Muscle of arm (tissue), 1 donor: ENCODE measurements at regions not wholly inside any gene's neighbourhood (a gene's known extent, or its start where the extent isn't known, plus 50 kb on each side); places are given as distances from the start of the nearest gene placed in this dataset.
A peak's percentile ranks its signal among the peaks of the same experiment; 100 is the strongest.
"Not testable (repeated sequence)": the region's sequence is repeated elsewhere in the genome, so short reads cannot be mapped to it uniquely, and the experiment has no call there.

ENCODE experiments used
- DNase-seq: peaks from one replicate; pipeline ENCODE4 v3.0.0-alpha.2; 2013

- no peak for DNase-seq
These were observed 102.4 kb upstream of the LYZL2 start for GRCh38 chr10:30731963-30732362.

- no peak for DNase-seq
These were observed 100.8 kb upstream of the LYZL2 start for GRCh38 chr10:30730306-30730705.

DNA sequence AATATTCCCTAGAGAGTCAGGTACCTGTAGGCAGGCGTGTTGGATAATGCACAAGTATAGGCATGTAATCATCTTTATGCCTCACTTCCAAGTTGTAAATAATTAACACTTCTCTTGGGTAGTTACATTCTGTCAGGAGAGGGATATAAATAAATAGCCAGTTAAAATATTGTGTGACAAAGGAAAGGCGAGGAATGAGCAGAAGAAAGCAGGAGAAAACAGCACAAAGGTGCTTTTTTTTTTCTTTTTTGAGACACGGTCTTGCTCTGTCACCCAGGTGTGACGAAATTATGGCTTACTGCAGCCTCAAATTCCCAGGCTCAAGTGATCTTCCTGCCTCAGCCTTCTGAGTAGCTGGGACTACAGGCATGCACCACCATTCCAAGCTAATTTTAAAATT is 99.2 kb upstream of the LYZL2 start:
- DNase-seq: no peak

- no peak for DNase-seq
These were observed 98.6 kb upstream of the LYZL2 start for GRCh38 chr10:30728127-30728526.

GRCh38 chr10:30727524-30727923 is 98.0 kb upstream of the LYZL2 start:
- no peak for DNase-seq

GRCh38 chr10:30726783-30727414 is 97.3 kb upstream of the LYZL2 start:
- peak; percentile 90 for DNase-seq

- DNase-seq: no peak
These were observed 96.1 kb upstream of the LYZL2 start for GRCh38 chr10:30725661-30726060.

GRCh38 chr10:30724296-30724695 is 94.7 kb upstream of the LYZL2 start:
- no peak for DNase-seq

DNA sequence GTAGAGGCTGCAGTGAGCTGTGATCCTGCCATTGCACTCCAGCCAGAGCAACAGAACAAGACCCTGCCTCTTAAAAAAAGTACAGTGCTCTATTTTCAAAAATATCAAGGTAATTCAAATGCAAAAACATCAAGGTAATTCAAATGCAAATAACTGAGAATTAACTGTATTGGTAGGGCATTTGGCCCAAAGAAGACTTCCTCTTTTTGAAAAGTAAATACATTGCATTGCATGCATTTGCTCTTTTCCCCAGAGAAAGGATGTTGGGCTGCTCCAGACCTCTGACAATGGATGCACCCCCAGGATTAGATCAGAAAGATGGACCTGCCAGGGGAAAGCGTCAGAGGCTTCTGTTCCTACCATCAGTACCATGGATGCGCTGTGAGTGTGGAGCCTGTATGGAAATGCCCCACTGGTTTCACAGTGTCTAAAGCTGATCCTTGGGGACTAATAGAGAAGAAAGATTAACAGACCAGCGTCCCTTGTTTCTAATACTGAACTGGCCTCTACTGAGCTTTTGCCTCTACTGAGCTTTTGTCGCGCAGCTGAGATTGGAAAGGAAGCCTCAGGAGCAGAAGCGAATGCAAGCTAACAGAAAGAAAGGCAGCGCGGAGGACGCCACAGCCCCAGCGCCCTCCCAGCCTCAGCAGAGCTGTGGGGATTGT is 93.5 kb upstream of the LYZL2 start:
- no peak for DNase-seq

DNA sequence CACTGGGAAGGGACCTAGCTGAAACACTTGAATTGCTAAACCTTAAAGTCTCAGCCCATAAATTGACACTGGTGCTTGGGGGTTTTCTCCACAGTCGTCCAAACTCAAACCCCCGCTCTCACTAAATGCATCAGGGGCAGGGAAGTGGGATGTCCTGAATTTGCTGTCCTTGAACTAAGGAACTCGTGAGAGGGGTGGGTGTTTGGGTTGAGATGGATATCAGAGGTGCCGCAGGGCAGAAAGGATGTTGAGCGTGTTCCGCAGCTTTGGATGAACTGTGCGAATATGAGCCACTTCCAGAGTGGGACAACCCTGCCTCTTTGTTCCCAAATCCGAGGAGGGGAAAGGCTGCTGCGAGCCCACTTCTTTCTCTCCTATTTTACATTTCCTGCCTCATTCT is 90.3 kb upstream of the LYZL2 start:
- DNase-seq: no peak

- no peak for DNase-seq
These were observed 80.3 kb upstream of the LYZL2 start for GRCh38 chr10:30709700-30710358.

GRCh38 chr10:30709229-30709628 is 79.7 kb upstream of the LYZL2 start:
- no peak for DNase-seq

DNA sequence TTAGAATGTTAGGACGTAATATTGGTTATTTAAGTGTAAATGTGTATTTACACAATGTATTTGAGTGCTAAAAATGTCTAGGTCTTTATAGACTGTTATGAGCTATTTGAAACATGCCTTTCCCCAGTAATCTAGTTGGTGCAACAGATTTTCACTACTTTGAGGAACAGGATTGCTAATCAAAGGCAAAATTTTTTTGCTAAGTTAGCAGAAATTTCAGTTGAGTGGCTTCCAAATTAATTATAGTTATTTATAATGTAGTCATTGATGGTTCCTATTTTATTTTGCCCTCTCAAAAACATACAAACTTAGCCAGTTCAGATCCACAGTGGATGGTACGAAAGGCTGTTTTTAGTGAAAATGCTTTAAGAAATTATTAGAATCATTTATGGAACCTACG is 78.7 kb upstream of the LYZL2 start:
- no peak for DNase-seq

GRCh38 chr10:30706189-30706588 is 76.6 kb upstream of the LYZL2 start:
- not testable (repeated sequence) for DNase-seq

- DNase-seq: no peak
These were observed 76.1 kb upstream of the LYZL2 start for GRCh38 chr10:30705625-30706149.

GRCh38 chr10:30705101-30705624 is 75.6 kb upstream of the LYZL2 start:
- no peak for DNase-seq

- DNase-seq: not testable (repeated sequence)
These were observed 75.1 kb upstream of the LYZL2 start for GRCh38 chr10:30704601-30705100.

- no peak for DNase-seq
These were observed 74.6 kb upstream of the LYZL2 start for GRCh38 chr10:30704026-30704600.

GRCh38 chr10:30703446-30703845 is 73.9 kb upstream of the LYZL2 start:
- DNase-seq: not testable (repeated sequence)

- DNase-seq: no peak
These were observed 73.3 kb upstream of the LYZL2 start for GRCh38 chr10:30702860-30703259.

GRCh38 chr10:30701451-30702173 is 72.1 kb upstream of the LYZL2 start:
- no peak for DNase-seq

DNA sequence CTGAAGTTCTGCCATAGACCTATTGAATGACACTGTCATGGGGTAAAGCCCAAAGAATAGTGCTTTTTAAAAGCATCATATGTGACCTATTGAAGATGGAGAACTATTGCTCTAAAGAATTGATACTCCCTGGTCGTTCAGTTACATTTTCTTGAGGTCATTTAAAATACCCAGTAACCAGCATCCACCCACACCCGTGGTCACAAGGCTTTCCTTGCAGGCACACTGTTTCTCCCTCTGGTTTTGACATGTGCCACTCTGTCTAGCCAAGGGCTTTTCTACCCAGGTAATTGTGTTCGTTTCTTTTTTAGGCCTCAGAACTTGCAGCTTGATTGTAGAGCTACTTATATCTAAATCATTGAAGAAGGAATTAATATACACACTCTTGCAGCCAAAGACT is 68.3 kb upstream of the LYZL2 start:
- no peak for DNase-seq
